PFSK-1 (cell line): ENCODE measurements at regions not wholly inside any gene's neighbourhood (a gene's known extent, or its start where the extent isn't known, plus 50 kb on each side); places are given as distances from the start of the nearest gene placed in this dataset.

Source experiments
- FOXP2 ChIP-seq: optimal IDR thresholded peaks from 2 replicates; pipeline ENCODE3; 2011; ENCODE audit warnings: borderline replicate concordance, control low read depth, inconsistent platforms; ENCODE audit not compliant: insufficient read depth; ENCODE audit errors: extremely low read length, extremely low read depth
- POLR2AphosphoS5 ChIP-seq: IDR thresholded peaks from 2 replicates; pipeline ENCODE4 v1.6.1; 2012; ENCODE audit warnings: low read depth, mild to moderate bottlenecking, control low read depth, low read length, moderate library complexity
- REST ChIP-seq, 2 experiments: IDR thresholded peaks; 2 replicates each; pipeline versions ENCODE4 v1.6.1 to v1.8.0; 2011 to 2012; ENCODE audit warnings: low read depth in 2 of 2, low read length in 2 of 2, control low read depth in 1 of 2, inconsistent platforms in 1 of 2, mild to moderate bottlenecking in 1 of 2, moderate library complexity in 1 of 2; ENCODE audit not compliant: insufficient read depth in 1 of 2
- SIN3A ChIP-seq: IDR thresholded peaks from 2 replicates; pipeline ENCODE4 v1.6.1; 2012; ENCODE audit warnings: mild to moderate bottlenecking, low read length, moderate library complexity, borderline replicate concordance; ENCODE audit not compliant: insufficient read depth
- TAF1 ChIP-seq: IDR thresholded peaks from 2 replicates; pipeline ENCODE4 v1.6.1; 2012; ENCODE audit warnings: low read length, control low read depth, borderline replicate concordance; ENCODE audit not compliant: insufficient read depth

- TF ChIP-seq TAF1 (no peak), FOXP2 (no peak), POLR2AphosphoS5 (no peak), SIN3A (no peak), REST (IDR thresholded peaks at IDR 0.05; ENCODE audit: insufficient read depth in 1 of 2, low read depth in 2 of 2, low read length in 2 of 2) (no peak)
These were observed 82.9 kb downstream of the ELOVL4 start for GRCh38 chr6:79864421-79864820.

- TF ChIP-seq FOXP2 (no peak), REST (IDR thresholded peaks at IDR 0.05; ENCODE audit: insufficient read depth in 1 of 2, low read depth in 2 of 2, low read length in 2 of 2) (no peak), POLR2AphosphoS5 (no peak), SIN3A (no peak), TAF1 (no peak)
These were observed 83.4 kb downstream of the ELOVL4 start for GRCh38 chr6:79864001-79864400.

DNA sequence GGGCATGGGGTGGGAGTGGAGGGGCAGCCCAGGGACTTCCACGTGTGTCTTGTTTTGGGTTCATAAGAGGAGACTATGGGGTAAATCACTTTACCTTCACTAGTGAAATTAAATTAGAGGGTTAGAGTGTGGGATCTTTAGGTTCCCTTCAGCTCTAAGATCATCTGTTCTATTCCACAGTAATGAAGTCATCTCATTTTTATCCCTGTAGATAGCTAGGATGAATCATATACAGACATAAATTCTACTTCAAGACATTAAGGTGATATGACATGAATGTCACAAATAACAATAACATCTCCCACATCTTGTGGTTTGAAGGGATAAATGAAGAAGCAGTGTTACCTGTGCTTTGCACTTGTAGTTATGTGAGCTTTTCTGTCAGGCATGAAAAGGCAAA is 83.8 kb downstream of the ELOVL4 start:
- no peak for TF ChIP-seq SIN3A
- no peak for TF ChIP-seq POLR2AphosphoS5
- TF ChIP-seq TAF1 = no peak
- no peak for TF ChIP-seq FOXP2
- TF ChIP-seq REST (IDR thresholded peaks at IDR 0.05; ENCODE audit: insufficient read depth in 1 of 2, low read depth in 2 of 2, low read length in 2 of 2) = no peak

GRCh38 chr6:79862711-79863110 is 84.6 kb downstream of the ELOVL4 start:
- TF ChIP-seq POLR2AphosphoS5 (no peak), REST (IDR thresholded peaks at IDR 0.05; ENCODE audit: insufficient read depth in 1 of 2, low read depth in 2 of 2, low read length in 2 of 2) (no peak), FOXP2 (no peak), SIN3A (no peak), TAF1 (no peak)

DNA sequence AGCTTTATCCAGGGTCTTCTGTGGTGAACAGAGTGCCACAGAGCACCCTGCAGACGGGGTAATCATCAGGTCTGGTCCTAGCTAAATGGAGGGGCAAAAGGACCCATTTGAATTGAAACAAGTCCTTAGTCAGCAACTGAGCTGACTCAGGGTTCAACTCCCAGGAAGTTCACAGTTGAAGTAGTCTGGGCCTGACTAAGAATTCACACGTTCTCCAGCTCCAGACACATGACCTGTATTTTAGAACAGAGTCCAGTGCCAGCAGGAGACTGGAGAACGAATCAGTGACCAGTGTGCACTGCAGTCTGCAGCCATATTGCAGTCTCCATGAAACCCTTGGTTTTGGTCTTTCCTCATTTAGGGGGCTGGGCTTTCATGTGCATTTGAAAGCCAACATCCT is 85.2 kb downstream of the ELOVL4 start:
- TF ChIP-seq SIN3A (no peak), FOXP2 (no peak), POLR2AphosphoS5 (no peak), REST (IDR thresholded peaks at IDR 0.05; ENCODE audit: insufficient read depth in 1 of 2, low read depth in 2 of 2, low read length in 2 of 2) (no peak), TAF1 (no peak)
